NCI-H2171 (cell line): ENCODE measurements at regions not wholly inside any gene's neighbourhood (a gene's known extent, or its start where the extent isn't known, plus 50 kb on each side); places are given as distances from the start of the nearest gene placed in this dataset.
"Not testable (repeated sequence)": the region's sequence is repeated elsewhere in the genome, so short reads cannot be mapped to it uniquely, and the experiment has no call there.

Experiments
- DNase-seq: peaks from one replicate; lab custom pipeline; 2025; lab: John Stamatoyannopoulos, UW

DNA sequence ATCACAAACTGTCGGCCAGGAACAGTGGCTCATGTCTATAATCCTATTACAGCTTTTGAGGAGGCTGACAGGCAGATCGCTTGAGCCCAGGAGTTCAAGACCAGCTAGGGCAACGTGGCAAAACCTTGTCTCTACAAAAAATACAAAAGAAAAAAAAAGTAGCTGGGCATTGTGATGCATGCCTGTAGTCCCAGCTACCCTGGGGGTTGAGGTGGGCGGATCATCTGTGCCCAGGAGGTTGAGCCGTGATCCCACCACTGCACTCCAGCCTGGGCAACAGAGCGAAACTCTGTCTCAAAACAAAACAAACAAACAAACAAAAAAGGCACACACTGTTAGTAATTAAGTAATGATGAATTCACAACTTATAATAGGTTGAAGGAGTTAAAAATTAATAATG lies 441.5 kb upstream of the PCDH15 start:
- DNase-seq: no peak

DNA sequence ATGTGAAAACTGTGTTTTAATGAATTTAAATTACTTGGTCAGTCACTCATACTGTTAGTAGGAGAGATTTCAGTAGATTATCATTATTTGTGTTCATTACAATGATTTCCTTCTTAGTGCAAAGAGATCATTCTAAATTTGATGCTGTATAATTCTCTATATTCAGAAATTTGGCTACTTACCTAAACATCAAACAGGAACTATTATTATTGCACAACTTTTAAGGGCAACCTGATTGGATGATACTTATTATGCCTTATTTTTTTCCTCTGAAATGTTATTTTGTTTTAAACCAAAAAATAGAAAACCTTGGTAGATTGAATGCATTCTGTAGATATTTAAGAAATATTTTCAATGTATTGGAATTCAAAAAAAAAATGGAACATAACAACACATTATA lies 436.4 kb upstream of the PCDH15 start:
- DNase-seq: no peak

DNA sequence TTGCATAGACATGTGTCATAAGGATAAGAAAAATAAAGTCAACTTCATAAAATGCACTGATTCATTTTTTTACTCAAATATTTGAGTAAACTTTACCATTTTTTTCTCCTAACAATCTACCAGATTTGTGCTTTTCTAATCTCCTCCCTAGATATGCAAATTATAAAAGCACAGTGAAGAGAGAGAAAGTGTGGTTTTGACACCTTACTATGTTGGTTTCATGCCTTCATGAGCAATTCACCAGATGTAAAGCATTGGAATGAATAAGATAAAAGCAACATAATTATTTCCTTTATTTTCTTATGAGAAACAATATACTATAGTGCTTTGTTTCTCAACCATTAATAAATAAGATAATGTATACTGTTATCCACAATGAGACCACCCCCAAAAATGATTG lies 432.5 kb upstream of the PCDH15 start:
- DNase-seq: no peak

DNA sequence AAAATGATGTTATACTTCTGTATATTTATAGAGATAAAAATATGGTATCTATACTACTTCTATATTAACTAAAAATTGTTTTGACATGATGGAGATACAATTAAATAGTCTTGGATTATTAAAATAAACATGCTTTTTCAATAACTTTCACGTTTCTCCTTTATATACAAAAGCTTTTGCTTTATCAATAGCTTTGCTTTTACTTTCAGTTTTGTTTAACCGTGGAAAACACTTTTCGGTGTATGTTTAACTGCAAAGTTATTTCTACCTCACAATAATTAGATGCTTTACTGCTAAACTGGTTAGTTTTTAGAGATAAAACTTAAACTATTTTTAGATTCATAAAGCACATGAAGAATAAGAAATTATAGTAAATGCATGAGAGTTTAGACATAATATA lies 432.1 kb upstream of the PCDH15 start:
- no peak for DNase-seq

DNA sequence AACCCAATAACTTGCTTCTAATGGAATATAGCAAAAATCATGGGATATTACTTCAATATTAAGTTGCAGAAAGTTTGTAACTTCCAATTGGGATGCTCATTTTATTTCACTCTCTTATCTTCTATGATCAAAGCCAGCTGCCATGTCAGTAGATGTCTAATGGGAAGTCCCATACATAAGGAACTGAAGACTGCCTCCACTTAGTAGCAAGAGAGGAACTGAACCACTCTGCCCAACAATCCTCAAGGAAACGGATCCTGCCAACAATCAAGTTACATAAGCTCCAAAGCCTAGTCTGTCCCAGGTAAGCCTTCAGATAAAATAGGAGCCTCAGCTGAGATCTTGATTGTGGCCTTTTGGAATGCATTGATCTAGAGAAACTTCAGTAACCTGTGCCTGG lies 431.5 kb upstream of the PCDH15 start:
- DNase-seq: no peak

DNA sequence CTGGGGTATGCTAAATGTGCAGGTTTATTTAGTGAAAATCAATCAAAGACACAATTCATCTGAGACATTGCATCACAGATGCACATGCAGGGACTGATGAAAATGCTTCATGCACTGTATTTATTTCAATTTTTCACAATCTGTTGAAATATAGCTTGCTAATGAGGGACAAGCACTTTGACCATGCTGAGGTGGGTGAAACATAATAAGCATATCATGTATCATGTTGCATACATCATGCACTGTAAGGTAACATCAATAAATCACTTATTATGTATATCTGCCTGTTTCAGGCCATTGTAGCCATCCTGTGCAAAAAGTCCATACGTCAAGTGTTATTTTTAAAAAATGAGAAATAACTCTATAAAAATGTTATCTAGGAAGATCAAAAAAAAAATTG lies 426.9 kb upstream of the PCDH15 start:
- DNase-seq: no peak

DNA sequence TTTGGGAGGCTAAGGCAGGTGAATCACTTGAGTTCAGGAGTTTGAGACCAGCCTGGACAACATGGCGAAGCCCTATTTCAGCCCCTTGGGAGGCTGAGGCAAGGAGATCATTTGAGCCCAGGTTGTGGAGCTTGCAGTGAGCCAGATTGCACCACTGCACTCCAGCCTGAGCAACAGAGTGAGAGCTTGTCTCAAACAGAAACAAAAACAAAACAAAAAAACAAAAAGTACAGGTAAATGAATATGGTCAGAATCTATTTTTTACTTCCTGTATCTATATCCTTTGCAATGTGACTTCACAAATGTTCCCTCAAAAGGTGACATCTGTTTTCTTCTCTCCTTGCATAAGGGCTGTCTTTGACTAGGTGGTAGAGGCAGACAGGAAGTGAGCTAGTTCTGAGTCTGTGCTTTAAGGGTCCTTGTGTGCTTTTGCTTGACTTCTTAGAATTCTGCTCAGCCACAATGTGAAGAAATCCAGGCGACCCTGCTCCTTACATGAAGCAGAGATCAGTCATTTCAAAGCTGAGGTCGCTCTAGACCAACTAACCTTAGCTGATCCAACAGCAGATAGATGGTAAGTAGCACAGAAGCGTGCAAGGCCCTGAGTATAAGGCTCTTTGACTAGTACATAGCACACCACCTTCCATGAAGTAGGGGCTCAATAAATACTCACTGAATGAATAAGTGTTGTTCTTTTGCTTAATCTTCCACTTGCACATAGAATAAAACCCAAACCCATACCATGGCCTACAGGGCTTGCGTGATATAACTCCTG lies 423.2 kb upstream of the PCDH15 start:
- no peak for DNase-seq

DNA sequence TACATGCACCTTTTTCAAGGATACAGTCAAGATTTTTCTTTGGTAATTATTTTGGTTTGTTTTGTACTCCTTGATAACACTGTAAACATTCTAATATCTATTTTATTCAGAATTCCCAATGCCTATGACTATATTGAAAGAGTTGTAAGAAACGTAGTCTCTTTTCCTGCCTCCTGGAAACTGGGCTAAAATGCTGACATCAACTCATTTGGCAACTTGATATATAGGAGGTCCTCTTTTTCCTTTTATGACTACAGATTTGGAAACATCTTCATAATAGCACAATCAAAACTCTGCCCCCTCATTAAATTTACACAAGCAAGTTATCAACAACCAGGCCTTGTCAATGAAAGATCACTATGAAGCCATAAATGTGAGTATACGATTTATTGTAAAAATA lies 422.3 kb upstream of the PCDH15 start:
- no peak for DNase-seq

DNA sequence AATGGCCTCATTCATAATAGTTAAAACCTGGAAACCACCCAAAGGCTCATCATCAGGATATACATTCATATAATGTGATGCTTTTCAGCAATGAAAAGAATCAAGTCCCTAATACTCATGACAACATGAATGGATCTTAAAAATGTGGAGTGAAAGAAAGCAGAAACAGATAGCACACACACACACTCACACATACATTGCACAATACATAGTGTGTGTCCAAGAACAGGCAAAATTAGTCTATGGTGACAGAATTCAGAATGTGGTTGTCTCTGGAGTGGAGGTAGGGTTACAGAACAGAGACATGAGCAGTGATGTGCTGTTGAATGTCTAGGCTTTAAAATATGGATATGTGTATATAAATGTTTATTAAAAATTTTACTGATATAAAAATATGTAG lies 419.9 kb upstream of the PCDH15 start:
- no peak for DNase-seq

DNA sequence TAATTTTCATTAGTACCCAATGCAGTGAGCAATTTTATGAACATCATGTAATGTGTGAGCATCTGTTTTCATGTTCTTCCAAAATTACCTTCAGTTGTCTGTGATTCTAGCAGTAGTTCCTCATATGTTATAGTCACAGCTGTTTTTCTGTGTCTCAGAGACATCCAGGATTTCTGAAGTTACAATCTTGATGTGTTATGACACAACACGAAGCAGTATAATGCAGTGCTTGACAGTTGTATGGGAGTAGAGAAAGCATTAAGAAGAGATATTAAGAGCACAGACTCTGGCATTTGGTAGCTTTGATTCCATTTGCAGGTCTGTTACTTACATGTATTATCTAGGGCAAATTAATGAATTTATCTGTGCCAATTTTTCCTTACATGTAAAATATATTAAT lies 414.7 kb upstream of the PCDH15 start:
- no peak for DNase-seq

DNA sequence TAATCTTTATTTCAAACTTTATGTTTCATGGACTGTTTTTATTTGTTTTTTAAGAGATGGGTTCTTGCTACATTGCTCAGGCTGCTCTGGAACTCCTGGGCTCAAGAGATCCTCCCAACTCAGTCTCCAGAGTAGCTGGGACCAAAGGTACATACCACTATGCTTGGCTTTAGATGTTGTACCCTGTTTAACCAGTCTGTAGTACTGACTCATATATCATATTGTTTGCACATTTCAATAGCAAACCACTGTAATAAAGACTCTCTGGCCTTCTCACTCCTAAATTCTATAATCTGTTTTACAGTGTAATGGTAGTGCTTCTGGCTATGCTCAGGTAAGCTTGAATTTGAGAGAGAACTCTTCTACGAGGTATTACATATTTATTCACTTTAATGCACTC lies 413.6 kb upstream of the PCDH15 start:
- DNase-seq: no peak

DNA sequence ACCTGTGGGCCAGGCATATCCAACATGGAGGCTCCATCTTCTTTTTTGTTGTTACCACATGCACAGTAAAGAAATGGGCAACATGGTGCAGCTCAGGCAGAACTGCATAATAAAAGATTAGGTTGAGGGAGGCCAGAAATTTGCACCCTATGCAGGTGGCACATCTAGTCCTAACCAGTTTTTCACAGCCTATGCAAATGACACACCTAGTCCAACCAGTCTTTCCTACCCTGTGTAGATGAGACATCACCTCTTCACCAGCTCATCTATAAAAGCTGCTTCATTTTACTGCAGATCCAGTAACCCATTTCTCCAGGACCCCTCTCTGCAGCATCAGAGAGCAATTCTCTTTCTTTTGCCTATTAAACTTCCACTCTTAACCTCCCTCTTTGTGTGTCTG lies 411.0 kb upstream of the PCDH15 start:
- DNase-seq: no peak

DNA sequence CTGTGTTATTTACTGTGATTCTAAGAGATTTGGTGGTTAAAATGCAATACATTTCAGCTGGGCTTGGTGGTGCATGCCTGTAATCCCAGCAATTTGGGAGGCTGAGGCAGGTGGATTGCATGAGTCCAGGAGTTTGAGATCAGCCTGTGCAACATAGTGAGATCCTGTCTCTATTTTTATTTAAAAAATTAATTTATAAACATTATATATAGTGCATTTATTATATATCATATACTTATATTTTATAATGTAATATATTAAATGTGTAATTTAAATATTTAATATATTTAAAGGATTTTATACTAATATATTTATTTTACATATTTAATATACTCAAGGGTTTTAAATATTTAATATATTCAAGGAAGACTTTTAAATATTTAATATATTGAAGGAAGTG lies 402.8 kb upstream of the PCDH15 start:
- no peak for DNase-seq

DNA sequence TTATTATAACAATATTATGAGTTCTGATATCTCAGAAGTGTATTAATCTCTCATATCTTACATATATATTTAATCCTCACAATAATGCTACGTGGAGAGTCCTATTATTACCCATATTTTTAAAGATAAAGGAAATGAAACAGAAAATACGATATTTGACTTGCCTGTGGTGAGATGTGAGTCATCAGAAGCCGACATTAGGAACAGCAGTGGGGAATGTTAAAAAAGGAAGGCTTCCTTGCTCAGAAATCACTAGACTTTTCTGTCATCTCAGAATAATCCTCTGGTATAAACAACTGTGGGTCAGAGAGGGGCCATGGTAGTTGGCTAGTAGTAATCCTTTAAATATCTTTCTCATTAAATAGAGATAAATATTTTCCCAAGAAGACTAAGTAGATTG lies 402.3 kb upstream of the PCDH15 start:
- no peak for DNase-seq

DNA sequence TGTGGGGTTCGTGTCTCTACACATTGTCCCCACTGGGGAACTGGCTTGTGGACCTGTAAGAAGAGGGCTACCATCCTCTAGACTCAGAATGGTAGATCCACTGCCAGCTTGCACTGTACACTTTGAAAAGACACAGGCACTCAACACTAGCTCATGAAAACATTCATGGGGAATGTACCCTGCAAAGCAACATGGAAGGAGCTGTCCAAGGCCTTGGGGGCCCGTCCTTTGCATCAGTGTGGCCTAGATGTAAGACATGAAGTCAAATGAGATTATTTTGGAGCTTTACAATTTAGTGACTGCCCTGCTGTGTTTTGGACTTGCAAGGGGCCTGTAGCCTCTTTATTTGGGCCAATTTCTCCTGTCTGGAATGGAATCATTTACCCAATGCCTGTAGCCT lies 399.0 kb upstream of the PCDH15 start:
- no peak for DNase-seq

DNA sequence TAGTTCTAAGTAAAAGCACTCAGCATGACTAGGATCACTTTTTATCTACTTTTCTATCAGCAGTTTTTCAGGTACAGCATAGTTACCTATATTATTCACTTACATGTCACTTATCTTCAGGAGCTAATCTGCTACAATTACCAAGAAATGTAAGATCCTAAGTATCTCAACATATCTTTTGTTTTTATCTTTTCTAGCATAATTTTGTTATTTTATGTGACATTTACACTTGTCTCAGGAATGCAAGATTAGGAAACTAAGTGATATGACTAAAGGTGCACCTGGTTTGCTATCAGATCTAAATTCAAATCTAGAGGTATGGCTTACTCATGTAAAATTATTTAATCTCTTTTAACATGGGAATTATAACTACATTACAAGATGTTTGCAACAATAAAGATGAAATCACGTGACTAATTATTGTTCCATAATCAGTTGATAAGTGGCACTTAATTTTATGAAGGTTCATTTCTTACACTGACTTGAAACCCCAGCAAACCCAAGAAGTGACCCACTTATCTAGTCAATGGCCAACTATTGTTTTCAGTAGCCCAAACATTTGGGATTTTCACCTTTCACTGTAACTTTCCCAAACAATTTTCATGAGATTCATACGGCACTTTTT lies 390.3 kb upstream of the PCDH15 start:
- no peak for DNase-seq

DNA sequence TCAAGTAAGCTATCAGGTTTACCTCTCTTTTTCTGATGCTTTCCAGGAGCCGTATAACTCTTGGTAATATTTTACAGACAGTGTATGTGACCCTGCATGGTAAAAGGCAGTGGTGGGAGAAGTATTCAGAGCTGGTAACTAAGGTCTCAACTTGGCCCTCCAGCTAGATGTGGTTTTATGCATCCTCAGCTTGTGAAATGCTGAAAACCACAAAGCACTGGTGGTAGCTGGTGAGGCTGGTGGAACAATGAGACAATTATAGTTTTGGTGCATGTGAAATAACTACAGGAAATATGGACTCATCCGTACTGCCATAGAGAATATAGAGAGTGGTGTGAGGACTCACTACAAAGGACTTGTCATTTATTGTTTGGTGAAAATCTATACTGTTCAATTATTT lies 383.0 kb upstream of the PCDH15 start:
- no peak for DNase-seq

DNA sequence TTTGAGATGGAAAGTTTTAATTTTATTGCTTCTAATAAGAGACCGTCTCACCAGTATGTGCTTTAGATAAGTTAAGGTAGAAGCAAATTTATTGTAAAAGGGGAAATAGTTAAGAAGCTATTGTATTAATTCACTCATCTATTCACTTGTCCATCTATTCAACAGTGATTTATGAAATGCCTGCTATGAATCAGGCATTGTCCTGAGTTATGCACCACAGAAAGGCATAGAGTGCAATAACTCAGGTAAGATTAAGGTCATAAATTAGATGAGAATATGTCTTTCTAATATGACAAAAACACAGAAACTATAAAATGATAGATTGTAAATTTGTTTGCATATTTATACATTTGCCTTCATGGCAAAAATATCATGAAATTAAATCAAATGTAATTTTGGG lies 379.3 kb upstream of the PCDH15 start:
- DNase-seq: no peak

DNA sequence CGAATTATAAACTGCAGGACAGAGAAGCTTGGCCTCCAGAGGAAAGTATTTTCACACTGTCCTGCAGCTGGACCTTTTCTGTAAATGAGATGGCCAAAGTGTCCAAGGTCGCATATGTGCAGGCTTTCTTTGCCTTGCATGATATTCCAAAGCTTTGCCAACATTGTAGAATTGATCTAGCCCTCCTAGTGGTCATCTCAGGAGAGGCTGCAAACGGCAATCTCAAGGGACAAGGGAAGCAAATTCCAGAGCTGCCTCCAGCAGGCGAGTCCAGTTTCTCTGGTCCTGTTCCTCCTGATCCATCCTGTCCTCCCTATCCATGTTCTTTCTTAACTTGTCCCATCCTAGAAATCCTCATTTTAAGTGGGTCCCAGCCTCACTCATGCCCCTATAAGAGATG lies 373.4 kb upstream of the PCDH15 start:
- DNase-seq: no peak

DNA sequence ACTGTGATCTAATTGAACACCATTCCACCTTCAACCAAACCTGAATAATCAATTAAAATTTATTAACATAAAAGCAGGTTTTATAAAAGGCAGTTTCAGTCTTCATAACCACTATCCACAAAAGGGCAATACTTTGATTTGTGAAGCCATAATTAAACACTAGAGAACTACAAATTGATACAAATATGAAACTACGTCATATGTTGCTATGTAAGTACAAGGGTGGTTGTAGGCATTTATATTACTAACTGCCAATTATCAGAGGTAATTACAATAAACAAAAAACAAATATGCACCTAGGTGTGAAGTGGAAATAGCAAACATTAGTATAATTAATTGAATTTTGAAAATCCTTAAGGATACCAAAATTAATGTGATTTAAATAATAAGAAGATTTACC lies 368.5 kb upstream of the PCDH15 start:
- no peak for DNase-seq

DNA sequence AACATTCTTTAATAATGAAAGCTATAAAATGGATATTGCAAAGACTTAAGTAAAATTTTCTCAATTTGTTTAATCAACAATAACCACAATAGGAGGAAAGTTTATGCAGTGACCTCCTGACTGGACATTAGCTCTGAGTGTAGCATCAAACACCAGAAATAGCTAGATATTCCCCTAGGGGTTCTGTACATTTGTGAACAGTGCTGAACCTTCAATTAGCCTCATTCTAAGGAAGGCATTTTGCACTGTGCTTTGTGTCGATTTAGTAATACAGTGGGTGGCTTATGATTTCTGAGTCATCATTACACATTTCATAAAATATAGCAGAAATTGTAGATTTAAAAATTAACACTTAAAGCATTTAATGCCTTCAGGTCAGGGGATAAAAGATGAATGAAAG lies 367.3 kb upstream of the PCDH15 start:
- DNase-seq: no peak

DNA sequence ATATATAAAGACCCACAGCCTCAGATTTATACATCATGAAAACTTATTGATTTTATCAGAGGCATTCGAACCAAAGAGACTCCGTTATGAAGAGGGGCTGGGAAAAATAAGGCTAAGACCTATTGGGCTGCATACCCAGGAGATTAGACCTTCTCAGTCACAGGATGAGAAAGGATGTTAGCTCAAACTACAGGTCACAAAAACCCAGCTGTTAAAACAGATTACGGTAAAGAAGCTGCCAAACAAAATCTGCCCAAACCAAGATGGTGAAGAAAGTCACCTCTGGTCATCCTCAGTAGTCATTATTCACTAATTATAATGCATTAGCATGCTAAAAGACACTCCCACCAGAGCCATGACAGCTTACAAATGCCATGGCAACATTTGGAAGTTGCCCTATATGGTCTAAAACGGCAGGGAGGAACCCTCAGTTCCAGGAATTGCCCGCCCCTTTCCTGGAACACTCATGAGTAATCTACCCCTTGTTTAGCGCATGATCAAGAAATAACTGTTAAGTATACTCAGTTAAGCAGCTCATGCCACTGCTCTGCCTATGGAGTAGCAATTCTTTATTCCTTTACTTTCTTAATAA lies 362.5 kb upstream of the PCDH15 start:
- no peak for DNase-seq

DNA sequence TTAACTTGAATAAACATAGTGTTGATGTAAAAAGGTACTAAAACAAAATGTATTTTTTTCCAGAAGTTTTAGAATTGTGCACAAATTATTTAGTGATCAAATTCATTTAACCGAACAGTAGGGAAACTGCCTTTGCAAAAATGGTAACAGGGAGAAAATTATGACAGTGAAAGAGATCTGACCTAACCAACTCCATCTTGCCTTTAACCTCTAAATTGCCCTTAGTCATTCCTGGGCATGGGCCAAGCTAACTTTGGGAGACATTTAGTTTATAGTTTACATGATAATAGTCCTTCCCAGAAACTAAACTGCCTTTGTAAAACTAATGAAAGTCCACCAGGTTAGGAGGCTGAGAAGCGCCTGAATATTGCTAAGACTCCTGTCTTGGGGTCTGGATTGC lies 361.3 kb upstream of the PCDH15 start:
- not testable (repeated sequence) for DNase-seq
